ENCODE measurements at regions not wholly inside any gene's neighbourhood (a gene's known extent, or its start where the extent isn't known, plus 50 kb on each side); places are given as distances from the start of the nearest gene placed in this dataset.

GRCh38 chr2:18792226-18792629 lies 202.9 kb upstream of the NT5C1B start:
- TF ChIP-seq POLR2AphosphoS5 (IDR thresholded peaks at IDR 0.05) (no peak), CTCF (IDR thresholded peaks at IDR 0.05) (no peak), POLR2A (IDR thresholded peaks at IDR 0.05) (no peak), EP300 (IDR thresholded peaks at IDR 0.05) (no peak)

Measured in upper lobe of left lung (tissue), 4 donors.